ENCODE measurements at regions not wholly inside any gene's neighbourhood (a gene's known extent, or its start where the extent isn't known, plus 50 kb on each side); places are given as distances from the start of the nearest gene placed in this dataset.
A peak's percentile ranks its signal among the peaks of the same experiment; 100 is the strongest.
"Not testable (repeated sequence)": the region's sequence is repeated elsewhere in the genome, so short reads cannot be mapped to it uniquely, and the experiment has no call there.

DNA sequence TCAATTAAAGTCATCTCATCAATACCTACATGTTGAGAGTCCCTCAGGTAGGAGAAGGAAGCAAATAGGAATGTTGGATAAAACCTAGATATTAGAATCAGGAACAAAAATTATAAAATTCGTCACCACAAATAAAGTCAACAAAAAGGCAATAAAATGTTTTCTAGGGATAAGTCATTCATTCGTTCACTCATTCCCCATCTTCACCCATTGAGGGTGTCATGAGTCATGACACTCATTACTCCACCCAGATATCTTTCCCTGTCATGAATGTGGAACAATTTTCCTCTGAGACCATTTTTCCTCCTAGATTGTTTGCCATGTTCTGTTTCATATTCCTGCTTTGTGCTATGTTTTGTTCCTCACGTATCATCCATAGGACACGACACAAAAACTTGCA lies 50.9 kb upstream of the OLIG3 start:
- DNase-seq: no peak

DNA sequence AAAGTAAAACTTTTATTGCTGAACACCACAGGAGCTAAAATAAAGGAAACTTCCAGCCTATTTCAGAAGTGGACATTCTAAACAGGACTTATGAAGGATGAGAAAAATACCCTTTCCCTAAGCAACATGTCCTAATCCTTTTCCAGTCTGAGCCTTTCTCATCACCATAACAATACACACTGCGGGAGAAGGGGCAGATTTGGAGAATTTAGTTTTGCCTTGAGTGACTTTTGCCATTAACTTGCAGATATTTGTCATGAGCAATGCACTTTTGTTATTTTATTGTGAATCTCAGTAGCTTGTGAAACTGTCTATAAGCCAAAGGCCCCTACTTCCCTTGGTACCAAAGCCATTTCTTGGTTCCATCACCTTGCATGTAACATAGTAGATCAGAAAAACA lies 53.0 kb upstream of the OLIG3 start:
- DNase-seq: no peak

DNA sequence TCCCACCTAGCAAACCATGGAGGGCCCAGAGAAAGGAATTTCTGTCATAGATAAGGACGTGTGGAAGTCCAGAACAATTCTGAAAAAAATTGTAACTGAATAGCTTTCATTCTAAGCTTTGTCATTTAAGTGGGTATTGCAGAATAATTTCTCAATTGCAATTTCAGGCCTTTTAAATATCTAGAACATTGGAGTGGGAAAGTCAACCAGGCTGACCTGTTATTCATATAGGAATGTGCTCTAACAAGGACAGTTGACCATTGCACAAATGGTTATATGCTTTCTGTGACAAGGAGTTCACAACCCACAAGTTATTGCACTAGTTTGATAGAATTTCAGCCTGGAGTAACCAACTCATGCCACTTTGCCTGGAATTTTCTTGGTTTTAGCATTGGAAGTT lies 53.4 kb upstream of the OLIG3 start:
- no peak for DNase-seq

- DNase-seq: no peak
These were observed 54.9 kb upstream of the OLIG3 start for GRCh38 chr6:137549106-137549505.

GRCh38 chr6:137550535-137550934 lies 56.3 kb upstream of the OLIG3 start:
- DNase-seq: peak; percentile 61

GRCh38 chr6:137552146-137552545 lies 58.0 kb upstream of the OLIG3 start:
- DNase-seq: no peak

DNA sequence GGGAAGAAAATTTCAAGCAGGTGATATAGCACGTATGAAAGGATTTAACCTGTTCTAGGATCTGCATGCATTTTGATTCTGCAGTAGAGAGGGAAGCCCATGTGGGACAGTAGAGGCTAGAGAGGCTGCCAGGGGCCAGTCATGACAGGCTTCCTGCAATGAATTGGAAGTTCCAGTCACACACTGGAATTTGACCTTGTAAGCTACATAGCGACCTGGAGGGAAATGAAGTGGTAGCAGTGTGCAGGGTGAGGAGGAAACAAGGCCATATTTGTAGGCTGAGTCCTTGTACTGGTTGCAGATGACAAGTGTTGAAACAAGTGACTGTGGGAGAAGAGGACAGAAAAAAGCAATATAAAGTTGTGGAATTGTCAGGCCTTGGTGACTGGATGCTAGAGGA lies 58.6 kb upstream of the OLIG3 start:
- no peak for DNase-seq

DNA sequence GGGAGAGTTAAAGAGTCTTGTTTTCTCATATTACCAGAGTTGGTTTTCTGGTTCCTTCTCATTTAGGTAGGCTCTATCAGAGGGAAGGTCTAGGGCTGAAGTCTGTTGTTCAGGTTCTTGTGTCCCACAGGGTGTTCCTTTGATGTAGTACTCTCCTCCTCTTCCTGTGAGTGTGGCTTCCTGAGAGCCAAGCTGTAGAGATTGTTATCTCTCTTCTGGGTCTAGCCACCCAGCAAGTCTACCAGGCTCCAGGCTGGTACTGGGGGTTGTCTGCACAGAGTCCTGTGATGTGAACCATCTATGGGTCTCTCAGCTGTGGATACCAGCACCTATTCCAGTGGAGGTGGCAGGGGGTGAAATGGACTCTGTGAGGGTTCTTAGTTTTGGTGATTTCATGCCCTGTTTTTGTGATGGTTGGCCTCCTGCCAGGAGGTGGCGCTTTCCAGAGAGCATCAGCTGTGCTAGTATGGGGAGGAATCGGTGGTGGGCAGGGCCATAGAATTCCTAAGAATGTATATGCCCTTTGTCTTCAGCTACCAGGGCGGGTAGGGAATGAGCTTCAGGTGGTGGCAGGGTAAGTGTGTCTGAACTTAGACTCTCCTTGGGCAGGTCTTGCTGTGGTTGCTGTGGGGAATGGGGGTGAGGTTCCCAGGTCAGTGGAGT lies 65.5 kb upstream of the OLIG3 start:
- DNase-seq: not testable (repeated sequence)

DNA sequence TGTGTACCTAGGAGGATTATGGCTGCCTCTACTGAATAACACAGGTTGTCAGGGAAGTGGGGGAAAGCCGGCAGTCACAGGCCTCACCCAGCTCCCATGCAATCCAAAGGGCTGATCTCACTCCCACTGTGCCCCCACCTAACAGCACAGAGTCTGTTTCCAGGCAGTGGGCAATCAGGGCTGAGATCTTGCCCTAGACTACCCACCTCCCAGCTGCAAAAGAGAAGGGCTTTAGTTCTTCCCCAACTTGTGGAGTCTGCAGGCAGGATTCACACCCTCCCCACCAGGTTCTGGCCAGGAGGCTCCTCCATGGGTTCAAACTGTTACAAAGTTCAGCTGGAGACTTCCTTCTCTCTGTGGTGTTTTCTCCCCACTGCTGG lies 66.0 kb upstream of the OLIG3 start:
- DNase-seq: no peak

DNA sequence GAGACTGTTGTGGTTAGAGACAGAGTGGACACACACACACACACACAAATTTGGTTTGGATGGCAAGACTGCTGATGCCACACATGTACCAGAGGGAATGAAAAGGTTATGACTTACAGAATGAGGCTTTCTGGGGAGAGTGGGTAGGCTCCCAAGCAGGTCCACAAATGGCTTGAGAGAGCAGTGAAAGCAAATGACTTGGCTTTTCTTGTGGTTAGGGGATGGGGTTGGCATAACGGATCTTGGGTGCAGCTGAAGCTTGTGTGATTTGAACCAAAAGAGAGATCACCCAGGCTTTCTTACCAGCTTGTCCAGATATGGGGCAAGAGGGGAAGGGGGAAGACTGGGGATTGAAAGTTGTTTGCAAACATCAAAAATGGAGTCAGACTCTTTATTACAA lies 73.9 kb upstream of the OLIG3 start:
- DNase-seq: no peak

DNA sequence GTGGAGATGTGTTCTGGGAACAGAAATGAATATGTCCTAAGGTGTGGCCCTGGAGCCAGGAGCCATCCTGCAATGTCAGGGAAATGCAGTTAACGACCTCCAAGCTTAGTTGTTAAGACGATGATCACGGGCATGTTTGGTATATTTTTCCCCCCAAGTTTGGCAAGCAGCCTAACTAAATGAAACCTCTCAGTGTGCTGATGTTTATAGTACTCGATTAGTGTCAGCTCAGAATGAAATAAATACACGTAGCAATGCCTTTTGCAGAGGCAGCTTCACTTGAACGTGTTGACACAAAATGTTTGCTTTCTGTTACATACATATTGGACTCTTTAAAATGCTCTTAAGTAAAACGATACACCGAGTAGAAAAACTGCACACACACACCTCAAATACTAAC lies 76.2 kb upstream of the OLIG3 start:
- DNase-seq: peak; percentile 96

DNA sequence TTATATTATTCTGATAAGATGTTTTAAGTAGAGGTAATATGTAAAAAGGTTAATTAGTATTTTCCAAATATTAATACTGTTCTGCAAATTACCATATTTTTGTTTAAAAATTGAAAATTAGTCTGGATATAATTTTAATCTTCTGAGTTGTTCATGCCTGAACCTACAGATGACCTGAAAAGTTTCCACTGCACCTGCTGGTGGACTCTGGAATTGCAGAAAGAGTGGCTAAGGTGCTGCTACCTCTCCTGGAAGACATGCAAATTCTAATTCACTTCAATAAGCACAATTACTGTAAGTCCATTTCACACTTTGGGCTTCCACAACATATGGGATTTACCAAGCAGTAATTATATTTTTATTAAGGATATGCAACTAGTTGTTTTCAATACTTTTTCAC lies 77.7 kb upstream of the OLIG3 start:
- DNase-seq: peak; percentile 38

DNA sequence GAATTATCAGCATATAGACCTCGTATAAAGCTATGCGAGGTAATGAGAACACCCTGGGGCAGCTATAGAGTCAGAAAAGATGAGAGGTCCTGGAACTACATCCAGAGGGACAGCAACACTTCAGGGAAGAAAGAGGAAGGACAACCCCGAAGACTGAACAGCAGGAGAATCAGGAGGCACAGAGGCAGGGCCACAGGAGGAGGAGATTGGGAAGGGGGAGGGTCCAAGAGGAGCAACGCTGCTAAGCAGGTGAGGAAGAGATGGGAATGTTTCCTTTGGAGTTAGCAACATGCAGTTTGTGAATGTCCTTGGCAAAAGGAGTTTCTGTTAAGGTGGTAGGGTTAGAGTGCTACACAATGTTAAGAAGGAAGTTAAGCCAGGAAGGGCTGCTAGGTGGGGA lies 79.5 kb upstream of the OLIG3 start:
- DNase-seq: no peak

- DNase-seq: no peak
These were observed 85.4 kb upstream of the OLIG3 start for GRCh38 chr6:137579612-137580011.

DNA sequence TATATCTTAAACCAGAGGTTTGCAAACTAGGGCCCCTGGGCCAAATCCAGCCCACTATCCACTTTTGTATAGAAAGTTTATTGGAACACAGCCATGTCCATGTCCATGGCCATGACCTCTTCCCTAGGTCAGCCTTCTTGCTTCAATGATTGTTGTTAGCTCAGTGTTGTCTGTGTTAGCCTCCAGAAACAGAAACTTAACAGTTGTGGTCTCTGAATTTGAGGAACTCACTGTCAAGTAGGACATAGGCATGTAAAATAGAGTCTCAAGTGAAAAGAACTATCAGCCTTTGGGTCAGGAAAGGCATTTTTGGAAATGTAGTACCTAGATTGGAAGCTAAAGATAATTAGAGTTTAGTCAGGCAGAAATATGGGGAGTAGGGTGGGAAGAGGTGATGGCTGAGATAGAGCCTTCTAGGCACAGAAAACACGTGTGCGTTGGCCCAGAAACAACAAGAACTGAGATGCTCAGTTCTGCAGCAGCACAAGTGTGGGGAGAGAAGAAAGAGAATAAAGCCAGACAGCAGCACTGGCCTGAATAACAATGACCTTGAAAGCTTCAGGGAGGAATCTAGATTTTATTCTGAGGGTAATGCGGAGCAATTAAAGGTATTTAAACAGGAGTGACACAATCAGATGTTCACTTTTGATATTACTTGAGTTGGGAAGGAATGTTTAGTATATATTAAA lies 87.0 kb upstream of the OLIG3 start:
- DNase-seq: no peak

DNA sequence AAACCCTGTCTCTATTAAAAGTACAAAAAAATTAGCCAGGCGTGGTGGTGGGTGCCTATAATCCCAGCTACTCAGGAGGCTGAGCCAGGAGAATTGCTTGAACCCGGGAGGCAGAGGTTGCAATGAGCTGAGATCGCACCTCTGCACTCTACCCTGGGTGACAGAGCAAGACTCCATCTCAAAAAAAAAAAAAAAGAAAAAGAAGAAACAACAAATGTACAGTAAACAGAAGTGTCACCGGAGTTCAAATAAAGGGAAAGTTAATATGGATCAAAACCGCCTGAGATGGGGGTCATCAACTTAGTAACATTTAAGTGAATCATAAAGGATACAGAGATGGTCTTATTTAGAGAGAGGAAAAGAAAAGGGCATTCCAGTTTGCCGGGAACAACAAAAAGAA lies 89.3 kb upstream of the OLIG3 start:
- not testable (repeated sequence) for DNase-seq

GRCh38 chr6:137588472-137588871 lies 94.3 kb upstream of the OLIG3 start:
- DNase-seq: no peak

- no peak for DNase-seq
These were observed 95.1 kb upstream of the OLIG3 start for GRCh38 chr6:137589067-137589848.

DNA sequence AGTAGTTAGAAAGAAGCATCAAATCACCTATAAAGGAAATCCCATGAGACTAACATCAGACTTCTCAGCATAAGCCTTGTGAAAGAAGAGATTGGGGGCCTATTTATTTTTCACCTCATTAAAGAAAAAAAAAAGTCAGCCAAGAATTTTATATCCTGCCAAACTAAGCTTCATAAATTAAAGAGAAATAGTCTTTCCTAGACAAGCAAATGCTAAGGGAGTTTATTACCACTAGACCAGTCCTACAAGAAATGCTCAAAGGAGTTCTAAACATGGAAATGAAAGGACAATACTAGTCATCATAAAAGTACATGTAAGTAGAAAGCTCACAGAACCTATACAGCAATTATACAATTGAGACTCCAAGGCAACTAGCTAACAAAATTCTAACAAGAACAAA lies 96.5 kb upstream of the OLIG3 start:
- DNase-seq: no peak

DNA sequence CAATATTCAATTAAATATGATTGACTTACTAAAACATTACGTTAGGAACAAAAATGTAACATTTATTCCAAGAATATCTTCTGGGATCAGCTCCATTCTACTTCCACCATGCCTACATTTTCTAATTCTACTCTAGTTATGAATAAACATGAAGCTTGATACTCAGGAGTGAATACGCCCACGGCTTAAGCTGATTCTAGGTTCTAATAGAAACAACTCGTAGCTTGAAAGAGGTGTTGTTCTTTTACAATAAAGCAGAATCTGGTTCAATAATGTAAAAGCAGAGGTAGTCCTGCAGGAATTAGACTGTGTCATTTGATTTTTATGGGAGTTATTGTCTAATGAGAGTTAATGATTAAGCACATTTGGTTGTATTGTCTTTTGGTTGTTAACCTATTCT lies 107.3 kb upstream of the OLIG3 start:
- DNase-seq: no peak

- no peak for DNase-seq
These were observed 108.4 kb upstream of the OLIG3 start for GRCh38 chr6:137602313-137603197.

- no peak for DNase-seq
These were observed 116.5 kb upstream of the OLIG3 start for GRCh38 chr6:137610702-137611101.

DNA sequence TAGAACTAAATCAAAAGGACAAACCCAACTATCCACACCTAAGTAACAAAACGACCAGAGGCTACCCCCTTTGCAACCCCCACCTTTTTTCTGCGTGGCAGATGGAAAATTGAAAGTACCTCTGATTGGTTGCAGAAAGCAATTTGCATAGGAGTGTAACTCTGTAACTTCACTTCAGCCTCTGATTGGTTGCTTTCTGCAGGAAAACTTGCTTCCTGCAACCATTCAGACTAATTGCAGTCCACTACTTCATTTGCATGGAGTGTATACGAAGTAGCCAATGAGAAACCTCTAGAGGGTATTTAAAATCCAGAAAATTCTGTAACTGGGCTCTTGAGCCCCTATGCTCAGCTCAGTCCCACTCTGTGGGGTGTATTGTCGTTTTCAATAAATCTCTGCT lies 129.1 kb upstream of the OLIG3 start:
- no peak for DNase-seq

Measured in NCI-H774 (cell line).